HCT116 (cell line): ENCODE measurements at regions not wholly inside any gene's neighbourhood (a gene's known extent, or its start where the extent isn't known, plus 50 kb on each side); places are given as distances from the start of the nearest gene placed in this dataset.

Source experiments
- ATAC-seq: fragments of 200-7000 bp; cut with Tn5 transposase; 2 replicates; pipeline ENCODE4 v1.9.1; 2020; ENCODE audit warnings: mild to moderate bottlenecking, moderate library complexity
- BruUV-seq: library from RNA; stranded (reverse); fragments of 400-500 nt; replicated peaks from 2 replicates; lab custom pipeline; 2021; lab: Mats Ljungman, UMichigan
- CTCF ChIA-PET: fragments of 300-600 bp; sonication (Branson Sonifier 250); formaldehyde crosslinking; loops from one replicate; lab custom pipeline; 2021; ENCODE audit warnings: antibody characterized with exemption; lab: Charles Lee
- POLR2A ChIA-PET: fragments of 300-600, 350-600 bp; sonication (Branson Sonifier 250); formaldehyde crosslinking; loops from one replicate; lab custom pipeline; 2021; ENCODE audit warnings: antibody characterized with exemption; lab: Charles Lee
- RAD21 ChIA-PET, 2 experiments: fragments of 300-600 bp; sonication (Branson Sonifier 250); formaldehyde crosslinking; loops; one replicate each; lab custom pipeline; 2023; ENCODE audit warnings: low total read pairs in 2 of 2; ENCODE audit not compliant: uncharacterized antibody in 2 of 2, unreplicated experiment in 2 of 2, low non-redundant PET in 1 of 2; lab: Charles Lee
- DNase-seq: peaks from one replicate; pipeline ENCODE4 v3.0.0-alpha.2; 2010; ENCODE audit warnings: low read depth, low spot score
- H2AFZ ChIP-seq: fragments of 200-600 bp; shearing (Covaris generic), sonication (generic); 2 replicates; pipeline ENCODE4 v1.6.1; 2017; ENCODE audit warnings: low read depth, mixed run types, mixed read lengths, antibody characterized with exemption, low read length; ENCODE audit not compliant: poor library complexity, severe bottlenecking
- H3K27ac ChIP-seq: 2 replicates; pipeline ENCODE4 v1.5.1; 2012; ENCODE audit warnings: low read depth, low read length
- H3K27me3 ChIP-seq: fragments of 200-600 bp; sonication (generic); 2 replicates; pipeline ENCODE4 v1.6.1; 2016; ENCODE audit warnings: mixed run types, low read length, mixed read lengths; ENCODE audit not compliant: insufficient read depth
- H3K36me3 ChIP-seq, 2 experiments: fragments of 200-500 bp in 1 of 2; fragments of 200-600 bp in 1 of 2; sonication (Bioruptor generic) in 1 of 2; sonication (generic) in 1 of 2; 2 replicates each; pipeline versions ENCODE4 v1.5.1 to v1.6.1; 2014 to 2016; ENCODE audit warnings: low read length in 2 of 2, inconsistent platforms in 1 of 2, mixed read lengths in 1 of 2, mixed run types in 1 of 2; ENCODE audit not compliant: insufficient read depth in 2 of 2, control insufficient read depth in 1 of 2
- H3K4me1 ChIP-seq, 2 experiments: fragments of 200-600 bp in 1 of 2; sonication (generic) in 1 of 2; 2 replicates each; pipeline versions ENCODE4 v1.5.1 to v1.6.1; 2012 to 2017; ENCODE audit warnings: low read length in 2 of 2, inconsistent platforms in 1 of 2, mild to moderate bottlenecking in 1 of 2, mixed read lengths in 1 of 2, mixed run types in 1 of 2, moderate library complexity in 1 of 2; ENCODE audit not compliant: insufficient read depth in 2 of 2, control insufficient read depth in 1 of 2
- H3K4me2 ChIP-seq: fragments of 200-600 bp; sonication (generic); 2 replicates; pipeline ENCODE4 v1.6.1; 2017; ENCODE audit warnings: mixed run types, low read length, mixed read lengths
- H3K4me3 ChIP-seq, 2 experiments: fragments of 200-600 bp in 1 of 2; sonication (generic) in 1 of 2; replicated peaks in 1 of 2; 2 replicates each; pipeline ENCODE4 v1.5.1; 2011 to 2016; ENCODE audit warnings: low read length in 2 of 2, control low read depth in 1 of 2, low read depth in 1 of 2, mild to moderate bottlenecking in 1 of 2, mixed read lengths in 1 of 2, mixed run types in 1 of 2
- H3K79me2 ChIP-seq: fragments of 200-600 bp; sonication (generic); 2 replicates; pipeline ENCODE4 v1.6.1; 2017; ENCODE audit warnings: mild to moderate bottlenecking, mixed run types, low read length, moderate library complexity, mixed read lengths; ENCODE audit not compliant: insufficient read depth
- H3K9ac ChIP-seq: fragments of 200-600 bp; sonication (generic); 2 replicates; pipeline ENCODE4 v1.6.1; 2016; ENCODE audit warnings: low read length, mixed read lengths
- H3K9me2 ChIP-seq: fragments of 200-600 bp; sonication (generic), shearing (Covaris generic); 2 replicates; pipeline ENCODE4 v1.6.1; 2017; ENCODE audit warnings: mixed run types, mild to moderate bottlenecking, moderate library complexity; ENCODE audit not compliant: insufficient read depth
- H3K9me3 ChIP-seq, 2 experiments: fragments of 200-500 bp in 1 of 2; fragments of 200-600 bp in 1 of 2; sonication (Bioruptor generic) in 1 of 2; sonication (generic) in 1 of 2; 2 replicates each; pipeline ENCODE4 v1.6.1; 2014 to 2017; ENCODE audit warnings: low read length in 2 of 2, mixed read lengths in 2 of 2, inconsistent platforms in 1 of 2, low read depth in 1 of 2, mild to moderate bottlenecking in 1 of 2, mixed run types in 1 of 2, moderate library complexity in 1 of 2; ENCODE audit not compliant: control insufficient read depth in 1 of 2, insufficient read depth in 1 of 2
- H4K20me1 ChIP-seq: fragments of 200-600 bp; sonication (generic), shearing (Covaris generic); 2 replicates; pipeline ENCODE4 v1.6.1; 2017; ENCODE audit warnings: mixed run types, mild to moderate bottlenecking, moderate library complexity; ENCODE audit not compliant: insufficient read depth
- CBX3 ChIP-seq: IDR thresholded peaks from 2 replicates; pipeline ENCODE4 v1.6.1; 2012; ENCODE audit warnings: low read depth
- ELF1 ChIP-seq: IDR thresholded peaks from 2 replicates; pipeline ENCODE4 v1.6.1; 2012; ENCODE audit warnings: low read depth, borderline replicate concordance
- EZH2 ChIP-seq: fragments of 200-600 bp; sonication (generic); IDR thresholded peaks from 2 replicates; pipeline ENCODE4 v1.6.1; 2017; ENCODE audit warnings: antibody characterized with exemption, mixed run types
- POLR2A ChIP-seq: IDR thresholded peaks from 2 replicates; pipeline ENCODE4 v1.7.0; 2011; ENCODE audit warnings: borderline replicate concordance; ENCODE audit not compliant: insufficient read depth, insufficient read length; ENCODE audit errors: extremely low read depth
- POLR2AphosphoS5 ChIP-seq: IDR thresholded peaks from 2 replicates; pipeline ENCODE4 v1.6.1; 2011; ENCODE audit warnings: mild to moderate bottlenecking, low read depth, low read length, moderate library complexity
- SIN3A ChIP-seq: IDR thresholded peaks from 2 replicates; pipeline ENCODE4 v1.6.1; 2012; ENCODE audit warnings: low read depth
- SP1 ChIP-seq: IDR thresholded peaks from 2 replicates; pipeline ENCODE4 v1.6.1; 2012; ENCODE audit warnings: low read depth
- YY1 ChIP-seq: IDR thresholded peaks from 2 replicates; pipeline ENCODE4 v1.6.1; 2011; ENCODE audit warnings: low read length, low read depth, moderate library complexity, mild to moderate bottlenecking; ENCODE audit not compliant: insufficient replicate concordance; ENCODE audit errors: extremely low read depth
- ZFX ChIP-seq: fragments of 450-650 bp; IDR thresholded peaks from 2 replicates; pipeline ENCODE4 v1.6.1; 2017
- ZNF274 ChIP-seq: fragments of 200-500 bp; sonication (Bioruptor generic); IDR thresholded peaks from 2 replicates; pipeline ENCODE4 v1.6.1; 2014; ENCODE audit warnings: mild to moderate bottlenecking, low read depth, low read length, inconsistent platforms
- intact Hi-C: fragments of 100-400 bp; cut with micrococcal nuclease; formaldehyde crosslinking; loops from 2 replicates; pipeline ENCODE4 v1.10.0; 2022
- TF ChIP-seq, protein P1 (sequence below): IDR thresholded peaks from 2 replicates; pipeline ENCODE4 v1.6.1; 2012
- TF ChIP-seq, protein P2 (sequence below): IDR thresholded peaks from 2 replicates; pipeline ENCODE4 v1.6.1; 2012; ENCODE audit warnings: low read depth
- TF ChIP-seq, protein P3 (sequence below), 3 experiments: fragments of 200-600 bp in 1 of 3; sonication (generic) in 1 of 3; IDR thresholded peaks in 2 of 3; conservative IDR thresholded peaks in 1 of 3; 2 replicates each; pipeline ENCODE4 v1.5.1; 2012 to 2017; ENCODE audit warnings: low read depth in 2 of 3, low read length in 2 of 3, antibody characterized with exemption in 1 of 3, borderline replicate concordance in 1 of 3, control low read depth in 1 of 3, mild to moderate bottlenecking in 1 of 3, mixed read lengths in 1 of 3, mixed run types in 1 of 3, moderate library complexity in 1 of 3; ENCODE audit not compliant: insufficient read depth in 1 of 3

DNA sequence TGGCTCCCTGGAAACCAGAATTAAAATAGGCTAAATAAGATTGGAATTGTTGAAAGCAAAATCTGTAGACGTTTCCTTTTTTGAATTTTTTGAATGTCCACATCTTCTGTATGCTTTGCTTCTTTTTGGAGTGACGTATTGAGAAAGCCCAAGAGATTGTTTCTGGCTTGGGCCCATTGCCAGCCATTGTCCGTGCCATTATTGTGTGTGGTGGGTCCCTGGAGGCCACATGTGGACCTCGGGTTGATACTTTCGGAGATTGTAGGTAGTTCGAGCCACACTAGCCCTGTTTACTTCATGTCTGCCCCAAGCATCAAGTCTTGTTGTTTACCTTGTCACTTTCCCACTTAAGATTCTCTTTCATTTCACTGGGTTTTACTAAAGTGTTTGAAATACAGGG, 106.0 kb downstream of the PALM2AKAP2 start:
- intact Hi-C loops = loop anchor here (10.0 kb wide), 1 partner anchor 311 kb away; no protein-coding TSS in a partner anchor
- ATAC-seq = no peak
- Histone ChIP-seq H3K9me2 (no peaks in the 10 kb centered on the region), H4K20me1 (no peaks in the 10 kb centered on the region), H3K27me3 (no peaks in the 10 kb centered on the region), H3K9me3 (no peaks in the 10 kb centered on the region), H3K9ac (no peak overlapping the region), H3K79me2 (no peaks in the 10 kb centered on the region), H3K27ac (no peak overlapping the region), H2AFZ (no peak overlapping the region), H3K4me1 (peaks cover 0 to 10% of the 10 kb centered on the region in 2 experiments; a peak in 1 of 4 replicates), H3K4me2 (no peak overlapping the region), H3K4me3 (no peak overlapping the region), H3K36me3 (no peaks in the 10 kb centered on the region)
- ChIA-PET RAD21 (no interaction called here), CTCF (no interaction called here), POLR2A (no interaction called here)
- no TSS peak for BruUV-seq
- TF ChIP-seq EZH2 (no peak), SP1 (no peak), ZNF274 (no peak), ELF1 (no peak), POLR2AphosphoS5 (no peak), CBX3 (no peak), ZFX (no peak), YY1 (no peak), POLR2A (no peak), SIN3A (no peak)
- TF ChIP-seq, protein P1, sequence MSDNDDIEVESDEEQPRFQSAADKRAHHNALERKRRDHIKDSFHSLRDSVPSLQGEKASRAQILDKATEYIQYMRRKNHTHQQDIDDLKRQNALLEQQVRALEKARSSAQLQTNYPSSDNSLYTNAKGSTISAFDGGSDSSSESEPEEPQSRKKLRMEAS = no peak
- TF ChIP-seq, protein P2, sequence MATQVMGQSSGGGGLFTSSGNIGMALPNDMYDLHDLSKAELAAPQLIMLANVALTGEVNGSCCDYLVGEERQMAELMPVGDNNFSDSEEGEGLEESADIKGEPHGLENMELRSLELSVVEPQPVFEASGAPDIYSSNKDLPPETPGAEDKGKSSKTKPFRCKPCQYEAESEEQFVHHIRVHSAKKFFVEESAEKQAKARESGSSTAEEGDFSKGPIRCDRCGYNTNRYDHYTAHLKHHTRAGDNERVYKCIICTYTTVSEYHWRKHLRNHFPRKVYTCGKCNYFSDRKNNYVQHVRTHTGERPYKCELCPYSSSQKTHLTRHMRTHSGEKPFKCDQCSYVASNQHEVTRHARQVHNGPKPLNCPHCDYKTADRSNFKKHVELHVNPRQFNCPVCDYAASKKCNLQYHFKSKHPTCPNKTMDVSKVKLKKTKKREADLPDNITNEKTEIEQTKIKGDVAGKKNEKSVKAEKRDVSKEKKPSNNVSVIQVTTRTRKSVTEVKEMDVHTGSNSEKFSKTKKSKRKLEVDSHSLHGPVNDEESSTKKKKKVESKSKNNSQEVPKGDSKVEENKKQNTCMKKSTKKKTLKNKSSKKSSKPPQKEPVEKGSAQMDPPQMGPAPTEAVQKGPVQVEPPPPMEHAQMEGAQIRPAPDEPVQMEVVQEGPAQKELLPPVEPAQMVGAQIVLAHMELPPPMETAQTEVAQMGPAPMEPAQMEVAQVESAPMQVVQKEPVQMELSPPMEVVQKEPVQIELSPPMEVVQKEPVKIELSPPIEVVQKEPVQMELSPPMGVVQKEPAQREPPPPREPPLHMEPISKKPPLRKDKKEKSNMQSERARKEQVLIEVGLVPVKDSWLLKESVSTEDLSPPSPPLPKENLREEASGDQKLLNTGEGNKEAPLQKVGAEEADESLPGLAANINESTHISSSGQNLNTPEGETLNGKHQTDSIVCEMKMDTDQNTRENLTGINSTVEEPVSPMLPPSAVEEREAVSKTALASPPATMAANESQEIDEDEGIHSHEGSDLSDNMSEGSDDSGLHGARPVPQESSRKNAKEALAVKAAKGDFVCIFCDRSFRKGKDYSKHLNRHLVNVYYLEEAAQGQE = no peak
- TF ChIP-seq, protein P3, sequence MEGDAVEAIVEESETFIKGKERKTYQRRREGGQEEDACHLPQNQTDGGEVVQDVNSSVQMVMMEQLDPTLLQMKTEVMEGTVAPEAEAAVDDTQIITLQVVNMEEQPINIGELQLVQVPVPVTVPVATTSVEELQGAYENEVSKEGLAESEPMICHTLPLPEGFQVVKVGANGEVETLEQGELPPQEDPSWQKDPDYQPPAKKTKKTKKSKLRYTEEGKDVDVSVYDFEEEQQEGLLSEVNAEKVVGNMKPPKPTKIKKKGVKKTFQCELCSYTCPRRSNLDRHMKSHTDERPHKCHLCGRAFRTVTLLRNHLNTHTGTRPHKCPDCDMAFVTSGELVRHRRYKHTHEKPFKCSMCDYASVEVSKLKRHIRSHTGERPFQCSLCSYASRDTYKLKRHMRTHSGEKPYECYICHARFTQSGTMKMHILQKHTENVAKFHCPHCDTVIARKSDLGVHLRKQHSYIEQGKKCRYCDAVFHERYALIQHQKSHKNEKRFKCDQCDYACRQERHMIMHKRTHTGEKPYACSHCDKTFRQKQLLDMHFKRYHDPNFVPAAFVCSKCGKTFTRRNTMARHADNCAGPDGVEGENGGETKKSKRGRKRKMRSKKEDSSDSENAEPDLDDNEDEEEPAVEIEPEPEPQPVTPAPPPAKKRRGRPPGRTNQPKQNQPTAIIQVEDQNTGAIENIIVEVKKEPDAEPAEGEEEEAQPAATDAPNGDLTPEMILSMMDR (IDR thresholded peaks at IDR 0.05 in 2 of 3, conservative IDR thresholded peaks at IDR 0.05 in 1 of 3; ENCODE audit: borderline replicate concordance in 1 of 3, insufficient read depth in 1 of 3, low read depth in 2 of 3, low read length in 2 of 3) = no peak
- no peak for DNase-seq
